ENCODE measurements at regions not wholly inside any gene's neighbourhood (a gene's known extent, or its start where the extent isn't known, plus 50 kb on each side); places are given as distances from the start of the nearest gene placed in this dataset.

DNA sequence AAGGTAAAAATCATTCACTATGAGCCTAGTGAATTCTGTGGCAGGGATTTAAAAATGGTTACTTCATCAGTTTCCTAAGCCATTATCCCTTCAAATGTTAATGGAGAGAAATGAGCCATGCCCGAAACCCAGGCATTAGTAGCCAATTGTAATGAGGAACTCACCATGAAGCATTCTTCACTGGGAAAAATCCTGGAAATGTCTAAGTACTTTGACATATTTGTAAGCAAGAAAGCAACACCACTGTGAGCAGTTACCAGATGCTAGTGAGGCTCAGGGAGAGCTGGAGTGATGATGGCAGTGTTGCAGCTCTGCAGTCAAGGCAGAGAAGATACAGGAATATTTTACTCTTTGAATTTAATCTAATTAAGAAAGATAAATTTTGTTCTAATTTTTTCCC, 220.0 kb upstream of the MBL2 start:
- TF ChIP-seq, protein P1, sequence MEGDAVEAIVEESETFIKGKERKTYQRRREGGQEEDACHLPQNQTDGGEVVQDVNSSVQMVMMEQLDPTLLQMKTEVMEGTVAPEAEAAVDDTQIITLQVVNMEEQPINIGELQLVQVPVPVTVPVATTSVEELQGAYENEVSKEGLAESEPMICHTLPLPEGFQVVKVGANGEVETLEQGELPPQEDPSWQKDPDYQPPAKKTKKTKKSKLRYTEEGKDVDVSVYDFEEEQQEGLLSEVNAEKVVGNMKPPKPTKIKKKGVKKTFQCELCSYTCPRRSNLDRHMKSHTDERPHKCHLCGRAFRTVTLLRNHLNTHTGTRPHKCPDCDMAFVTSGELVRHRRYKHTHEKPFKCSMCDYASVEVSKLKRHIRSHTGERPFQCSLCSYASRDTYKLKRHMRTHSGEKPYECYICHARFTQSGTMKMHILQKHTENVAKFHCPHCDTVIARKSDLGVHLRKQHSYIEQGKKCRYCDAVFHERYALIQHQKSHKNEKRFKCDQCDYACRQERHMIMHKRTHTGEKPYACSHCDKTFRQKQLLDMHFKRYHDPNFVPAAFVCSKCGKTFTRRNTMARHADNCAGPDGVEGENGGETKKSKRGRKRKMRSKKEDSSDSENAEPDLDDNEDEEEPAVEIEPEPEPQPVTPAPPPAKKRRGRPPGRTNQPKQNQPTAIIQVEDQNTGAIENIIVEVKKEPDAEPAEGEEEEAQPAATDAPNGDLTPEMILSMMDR (IDR thresholded peaks at IDR 0.05) = no peak
- no peak for TF ChIP-seq POLR2A (IDR thresholded peaks at IDR 0.05)
